Keratinocyte (primary cell): ENCODE measurements at regions not wholly inside any gene's neighbourhood (a gene's known extent, or its start where the extent isn't known, plus 50 kb on each side); places are given as distances from the start of the nearest gene placed in this dataset.

Experiments used
- CTCF ChIP-seq, 3 experiments: IDR thresholded peaks in 1 of 3; conservative IDR thresholded peaks in 1 of 3; optimal IDR thresholded peaks in 1 of 3; 2 replicates in 2 of 3; 3 replicates in 1 of 3; pipeline versions ENCODE3 to v1.5.1; 2011; ENCODE audit warnings: low read length in 3 of 3, mild to moderate bottlenecking in 3 of 3, moderate library complexity in 2 of 3, control low read depth in 1 of 3, inconsistent platforms in 1 of 3; ENCODE audit not compliant: insufficient read depth in 2 of 3; ENCODE audit errors: extremely low read depth in 1 of 3
- EZH2 ChIP-seq: IDR thresholded peaks from one replicate; pipeline ENCODE4 v1.6.1; 2012; ENCODE audit warnings: inconsistent platforms, mild to moderate bottlenecking, low read length, moderate library complexity

GRCh38 chr5:28809811-28810750 lies 1771.7 kb upstream of the CDH9 start:
- TF ChIP-seq CTCF (optimal IDR thresholded peaks at IDR 0.05 in 1 of 3, IDR thresholded peaks at IDR 0.05 in 1 of 3, conservative IDR thresholded peaks at IDR 0.05 in 1 of 3; ENCODE audit: extremely low read depth in 1 of 3, insufficient read depth in 2 of 3, low read length in 3 of 3), result no peak
- TF ChIP-seq EZH2, result no peak
